HK-2 (cell line): ENCODE measurements at regions not wholly inside any gene's neighbourhood (a gene's known extent, or its start where the extent isn't known, plus 50 kb on each side); places are given as distances from the start of the nearest gene placed in this dataset.
A peak's percentile ranks its signal among the peaks of the same experiment; 100 is the strongest.
"Not testable (repeated sequence)": the region's sequence is repeated elsewhere in the genome, so short reads cannot be mapped to it uniquely, and the experiment has no call there.

Experiments
- DNase-seq: peaks from one replicate; pipeline ENCODE4 v3.0.0-alpha.2; 2018; ENCODE audit not compliant: unreplicated experiment

- DNase-seq = no peak
Measured at GRCh38 chr1:181202986-181203555, 114.6 kb downstream of the IER5 start.

GRCh38 chr1:181204530-181204929 lies 116.0 kb downstream of the IER5 start:
- DNase-seq = no peak

GRCh38 chr1:181205901-181206300 lies 117.4 kb downstream of the IER5 start:
- DNase-seq = no peak

GRCh38 chr1:181206513-181206912 lies 118.0 kb downstream of the IER5 start:
- DNase-seq = no peak

- DNase-seq = no peak
Measured at GRCh38 chr1:181206979-181207790, 118.7 kb downstream of the IER5 start.

- DNase-seq = no peak
Measured at GRCh38 chr1:181208083-181208482, 119.6 kb downstream of the IER5 start.

- DNase-seq = no peak
Measured at GRCh38 chr1:181208967-181209366, 120.5 kb downstream of the IER5 start.

- DNase-seq = no peak
Measured at GRCh38 chr1:181213056-181213455, 124.6 kb downstream of the IER5 start.

- no peak for DNase-seq
Measured at GRCh38 chr1:181216591-181216994, 128.1 kb downstream of the IER5 start.

GRCh38 chr1:181219938-181220337 lies 131.4 kb downstream of the IER5 start:
- no peak for DNase-seq

- DNase-seq = no peak
Measured at GRCh38 chr1:181221078-181221477, 132.6 kb downstream of the IER5 start.

- DNase-seq = no peak
Measured at GRCh38 chr1:181222972-181223505, 134.5 kb downstream of the IER5 start.

- not testable (repeated sequence) for DNase-seq
Measured at GRCh38 chr1:181226728-181227127, 138.2 kb downstream of the IER5 start.

- no peak for DNase-seq
Measured at GRCh38 chr1:181239086-181239485, 150.6 kb downstream of the IER5 start.

- DNase-seq = not testable (repeated sequence)
Measured at GRCh38 chr1:181246320-181246719, 157.8 kb downstream of the IER5 start.

GRCh38 chr1:181248361-181248760 lies 159.9 kb downstream of the IER5 start:
- not testable (repeated sequence) for DNase-seq

- no peak for DNase-seq
Measured at GRCh38 chr1:181249186-181249585, 160.7 kb downstream of the IER5 start.

GRCh38 chr1:181250038-181250437 lies 161.5 kb downstream of the IER5 start:
- DNase-seq = no peak

- DNase-seq = no peak
Measured at GRCh38 chr1:181251001-181251712, 162.7 kb downstream of the IER5 start.

GRCh38 chr1:181251713-181252075 lies 163.2 kb downstream of the IER5 start:
- DNase-seq = no peak

GRCh38 chr1:181253601-181254000 lies 165.1 kb downstream of the IER5 start:
- DNase-seq = not testable (repeated sequence)

GRCh38 chr1:181255270-181255929 lies 166.9 kb downstream of the IER5 start:
- peak; percentile 42 for DNase-seq
